Activated CD4-positive, alpha-beta T cell treated with anti-CD3 and anti-CD28 coated beads for 36 hours (primary cell): ENCODE measurements at regions not wholly inside any gene's neighbourhood (a gene's known extent, or its start where the extent isn't known, plus 50 kb on each side); places are given as distances from the start of the nearest gene placed in this dataset.

Experiments used
- ATAC-seq: fragments of 200-7000 bp; cut with Tn5 transposase; one replicate; pipeline ENCODE4 v1.10.0; 2021; ENCODE audit warnings: mild to moderate bottlenecking, moderate library complexity
- CTCF ChIA-PET: fragments of 350-600 bp; sonication (Branson Sonifier 250); formaldehyde crosslinking; loops from one replicate; lab custom pipeline; 2021; ENCODE audit warnings: antibody characterized with exemption; lab: Charles Lee
- POLR2A ChIA-PET: fragments of 350-600 bp; sonication (Branson Sonifier 250); formaldehyde crosslinking; loops from one replicate; lab custom pipeline; 2021; ENCODE audit warnings: antibody characterized with exemption, inconsistent platforms; lab: Charles Lee
- DNase-seq: peaks from one replicate; pipeline ENCODE4 v3.0.0-alpha.2; 2020
- H3K27ac Mint-ChIP-seq: one replicate; pipeline ENCODE4 v1.8.0; 2021; ENCODE audit warnings: mixed read lengths
- H3K27me3 Mint-ChIP-seq: one replicate; pipeline ENCODE4 v1.8.0; 2021; ENCODE audit warnings: mixed read lengths
- H3K36me3 Mint-ChIP-seq: one replicate; pipeline ENCODE4 v1.8.0; 2021; ENCODE audit warnings: low read depth, mixed read lengths
- H3K4me1 Mint-ChIP-seq: one replicate; pipeline ENCODE4 v1.8.0; 2021; ENCODE audit warnings: mixed read lengths
- H3K4me3 Mint-ChIP-seq: one replicate; pipeline ENCODE4 v1.8.0; 2021; ENCODE audit warnings: mild to moderate bottlenecking, moderate library complexity, mixed read lengths
- H3K9me3 Mint-ChIP-seq: one replicate; pipeline ENCODE4 v1.8.0; 2021; ENCODE audit warnings: low read depth, mixed read lengths
- intact Hi-C, 2 experiments: fragments of 100-400 bp; cut with DNase I in 1 of 2; cut with micrococcal nuclease in 1 of 2; formaldehyde crosslinking; loops; one replicate each; pipeline versions ENCODE4 v1.14.2 to v1.15.1; 2022 to 2024; cut with DNase I, micrococcal nuclease

DNA sequence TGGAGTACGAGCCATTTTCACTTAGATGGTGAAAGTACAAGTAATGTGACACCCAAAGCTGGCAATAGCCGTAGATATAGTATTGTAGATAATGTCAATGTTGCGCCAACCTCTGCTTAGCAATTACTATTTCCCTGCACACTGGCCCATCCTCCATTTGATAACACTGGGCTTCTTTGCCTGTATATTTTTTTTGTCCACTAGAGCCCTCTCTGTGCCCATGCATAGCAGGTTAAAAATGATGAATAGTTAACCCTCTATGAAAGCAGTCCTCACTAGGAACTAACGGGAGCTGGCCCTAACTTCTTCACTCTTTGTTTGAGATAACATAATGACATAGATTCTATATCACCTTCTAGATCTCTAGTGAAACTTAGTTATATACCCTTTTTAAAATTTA, 416.8 kb downstream of the TUSC1 start:
- Mint-ChIP-seq H3K36me3 (no peaks in the 10 kb centered on the region), H3K27ac (no peak overlapping the region), H3K9me3 (peaks cover 21% of the 10 kb centered on the region), H3K27me3 (no peaks in the 10 kb centered on the region), H3K4me1 (no peaks in the 10 kb centered on the region), H3K4me3 (no peak overlapping the region)
- CTCF ChIA-PET: no interaction called here
- ATAC-seq (no peak), DNase-seq (no peak)
- POLR2A ChIA-PET: no interaction called here
- intact Hi-C loops: no loop called here

DNA sequence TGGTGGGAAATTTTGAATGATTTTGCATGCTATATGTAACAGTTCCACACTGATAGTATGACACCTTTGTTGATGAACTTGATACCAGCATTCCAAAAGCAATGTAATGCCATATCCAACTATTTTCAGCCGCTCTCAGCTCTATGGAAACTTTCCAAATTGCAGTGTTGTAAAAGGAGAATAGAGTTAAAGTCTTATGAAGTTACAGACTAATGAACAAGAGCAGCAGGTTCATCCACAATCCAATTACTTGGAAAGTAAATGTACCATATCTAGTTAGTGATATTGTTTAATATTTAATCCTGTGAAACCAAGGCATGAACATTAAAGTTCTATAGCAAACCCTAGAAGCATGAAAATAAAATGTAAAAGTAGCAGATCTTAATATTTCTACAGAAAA, 418.2 kb downstream of the TUSC1 start:
- ChIA-PET CTCF (no interaction called here), POLR2A (no interaction called here)
- no peak for DNase-seq
- Mint-ChIP-seq H3K4me3 (no peak overlapping the region), H3K36me3 (no peaks in the 10 kb centered on the region), H3K27me3 (no peaks in the 10 kb centered on the region), H3K27ac (no peak overlapping the region), H3K9me3 (peaks cover 23% of the 10 kb centered on the region), H3K4me1 (no peaks in the 10 kb centered on the region)
- ATAC-seq: no peak
- intact Hi-C loops: no loop called here

- intact Hi-C loops: no loop called here
- Mint-ChIP-seq H3K36me3 (no peaks in the 10 kb centered on the region), H3K27me3 (no peaks in the 10 kb centered on the region), H3K4me1 (no peaks in the 10 kb centered on the region), H3K27ac (no peak overlapping the region), H3K9me3 (peaks cover 11% of the 10 kb centered on the region), H3K4me3 (no peak overlapping the region)
- no peak for ATAC-seq
- POLR2A ChIA-PET: no interaction called here
- DNase-seq: no peak
- CTCF ChIA-PET: interaction anchor here (0.5 kb wide), 1 partner anchor 9 kb away, joined by 3 read pairs; no protein-coding TSS in a partner anchor
Measured at GRCh38 chr9:25255216-25255615, 423.0 kb downstream of the TUSC1 start.

GRCh38 chr9:25254051-25254450, 424.2 kb downstream of the TUSC1 start:
- H3K9me3 Mint-ChIP-seq: peaks cover 17% of the 10 kb centered on the region
- DNase-seq (no peak), ATAC-seq (no peak)
- intact Hi-C loops: no loop called here
- H3K36me3 Mint-ChIP-seq: no peaks in the 10 kb centered on the region
- no peaks in the 10 kb centered on the region for H3K4me1 Mint-ChIP-seq
- no peak overlapping the region for H3K4me3 Mint-ChIP-seq
- H3K27me3 Mint-ChIP-seq: no peaks in the 10 kb centered on the region
- CTCF ChIA-PET: interaction anchor here (0.6 kb wide), 1 partner anchor 473 kb away, joined by 3 read pairs; no protein-coding TSS in a partner anchor
- H3K27ac Mint-ChIP-seq: no peak overlapping the region
- POLR2A ChIA-PET: no interaction called here

GRCh38 chr9:25241421-25241820, 436.8 kb downstream of the TUSC1 start:
- H3K27ac Mint-ChIP-seq: no peak overlapping the region
- ATAC-seq (no peak), DNase-seq (no peak)
- ChIA-PET POLR2A (no interaction called here), CTCF (no interaction called here)
- peaks cover 11% of the 10 kb centered on the region for H3K9me3 Mint-ChIP-seq
- H3K4me1 Mint-ChIP-seq: no peaks in the 10 kb centered on the region
- no peaks in the 10 kb centered on the region for H3K36me3 Mint-ChIP-seq
- H3K4me3 Mint-ChIP-seq: no peak overlapping the region
- no peaks in the 10 kb centered on the region for H3K27me3 Mint-ChIP-seq
- intact Hi-C loops: no loop called here

- CTCF ChIA-PET: no interaction called here
- H3K4me3 Mint-ChIP-seq: no peak overlapping the region
- no peaks in the 10 kb centered on the region for H3K27me3 Mint-ChIP-seq
- ATAC-seq: no peak
- H3K27ac Mint-ChIP-seq: no peak overlapping the region
- no peaks in the 10 kb centered on the region for H3K36me3 Mint-ChIP-seq
- intact Hi-C loops: no loop called here
- H3K9me3 Mint-ChIP-seq: peaks cover 18% of the 10 kb centered on the region
- DNase-seq: no peak
- H3K4me1 Mint-ChIP-seq: no peaks in the 10 kb centered on the region
- POLR2A ChIA-PET: no interaction called here
Measured at GRCh38 chr9:25226901-25227686, 451.1 kb downstream of the TUSC1 start.

DNA sequence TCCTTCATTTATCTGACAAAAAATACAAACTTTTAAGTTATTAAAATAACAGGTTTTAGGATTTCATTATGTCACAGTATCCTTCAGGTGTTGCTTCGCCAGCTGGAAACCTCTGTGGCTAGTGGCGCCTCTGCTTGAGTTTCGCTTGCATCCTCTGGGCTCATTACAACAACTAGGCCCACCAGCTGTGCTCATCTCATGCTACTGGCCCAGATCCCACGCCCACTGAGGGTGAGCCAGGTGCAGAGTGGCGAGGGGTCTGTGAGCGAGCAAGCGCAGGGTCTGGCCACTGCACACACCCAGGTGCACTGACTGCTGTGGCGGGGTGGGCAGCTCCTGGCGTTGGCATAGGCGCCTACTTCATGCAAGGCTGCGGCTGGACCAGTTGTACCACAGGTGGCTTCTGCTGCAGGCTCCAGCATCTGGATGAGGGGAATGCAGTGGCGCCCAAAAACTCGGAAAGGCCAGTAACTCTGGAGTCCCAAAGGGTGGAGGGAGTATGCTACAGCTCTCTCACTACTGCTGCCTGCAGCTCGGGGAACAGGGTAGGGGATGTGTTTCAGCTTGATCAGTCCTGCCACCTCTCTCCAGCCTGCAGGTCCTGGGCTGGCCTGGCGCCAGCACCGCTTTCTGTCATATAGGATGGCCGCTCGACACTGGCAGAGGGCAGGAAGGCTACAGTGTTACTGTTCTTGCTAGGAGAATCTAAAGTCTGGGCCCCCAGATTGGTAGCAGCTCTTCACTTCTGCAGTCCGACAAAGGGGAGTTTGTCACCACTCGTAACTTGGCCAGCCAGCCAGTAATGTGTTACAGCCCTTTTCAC, 452.1 kb downstream of the TUSC1 start:
- H3K27me3 Mint-ChIP-seq: no peaks in the 10 kb centered on the region

GRCh38 chr9:25224996-25225395, 453.2 kb downstream of the TUSC1 start:
- ChIA-PET CTCF (no interaction called here), POLR2A (no interaction called here)
- no peak overlapping the region for H3K4me3 Mint-ChIP-seq
- intact Hi-C loops: no loop called here
- H3K27me3 Mint-ChIP-seq: no peaks in the 10 kb centered on the region
- H3K27ac Mint-ChIP-seq: no peak overlapping the region
- no peaks in the 10 kb centered on the region for H3K36me3 Mint-ChIP-seq
- DNase-seq: no peak
- no peaks in the 10 kb centered on the region for H3K4me1 Mint-ChIP-seq
- peaks cover 13% of the 10 kb centered on the region for H3K9me3 Mint-ChIP-seq
- no peak for ATAC-seq

More for the DNA sequence above, 452.1 kb downstream of the TUSC1 start:
- H3K9me3 Mint-ChIP-seq: peaks cover 19% of the 10 kb centered on the region
- H3K4me3 Mint-ChIP-seq: no peak overlapping the region
- ChIA-PET POLR2A (no interaction called here), CTCF (no interaction called here)
- intact Hi-C loops: no loop called here
- H3K27ac Mint-ChIP-seq: no peak overlapping the region
- ATAC-seq (no peak), DNase-seq (no peak)
- no peaks in the 10 kb centered on the region for H3K4me1 Mint-ChIP-seq
- H3K36me3 Mint-ChIP-seq: no peaks in the 10 kb centered on the region

DNA sequence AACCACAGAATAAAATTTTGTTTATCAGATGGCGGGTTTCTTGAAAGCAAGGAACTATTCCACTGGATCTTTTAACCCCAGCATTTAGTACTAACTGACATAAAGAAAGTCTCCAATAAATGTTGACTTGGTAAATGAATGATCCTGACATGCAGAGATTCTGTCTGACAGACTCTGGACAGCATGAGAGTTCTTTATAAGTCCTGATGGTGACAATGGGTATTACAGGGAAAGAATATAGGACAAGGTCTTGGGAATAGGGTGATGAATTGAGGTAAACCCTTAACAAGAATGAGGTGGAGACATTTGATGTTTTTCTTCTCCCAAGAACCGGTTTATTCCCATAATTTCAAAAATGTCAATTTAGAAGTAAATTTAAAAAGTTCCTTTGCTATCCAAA, 453.9 kb downstream of the TUSC1 start:
- POLR2A ChIA-PET: no interaction called here
- Mint-ChIP-seq H3K9me3 (peaks cover 13% of the 10 kb centered on the region), H3K36me3 (no peaks in the 10 kb centered on the region), H3K4me1 (no peaks in the 10 kb centered on the region), H3K27ac (no peak overlapping the region), H3K4me3 (no peak overlapping the region), H3K27me3 (no peaks in the 10 kb centered on the region)
- intact Hi-C loops: no loop called here
- CTCF ChIA-PET: no interaction called here
- no peak for ATAC-seq
- DNase-seq: no peak

GRCh38 chr9:25212361-25212760, 465.9 kb downstream of the TUSC1 start:
- ATAC-seq: no peak
- H3K9me3 Mint-ChIP-seq: peaks cover 22% of the 10 kb centered on the region
- H3K27me3 Mint-ChIP-seq: no peaks in the 10 kb centered on the region

DNA sequence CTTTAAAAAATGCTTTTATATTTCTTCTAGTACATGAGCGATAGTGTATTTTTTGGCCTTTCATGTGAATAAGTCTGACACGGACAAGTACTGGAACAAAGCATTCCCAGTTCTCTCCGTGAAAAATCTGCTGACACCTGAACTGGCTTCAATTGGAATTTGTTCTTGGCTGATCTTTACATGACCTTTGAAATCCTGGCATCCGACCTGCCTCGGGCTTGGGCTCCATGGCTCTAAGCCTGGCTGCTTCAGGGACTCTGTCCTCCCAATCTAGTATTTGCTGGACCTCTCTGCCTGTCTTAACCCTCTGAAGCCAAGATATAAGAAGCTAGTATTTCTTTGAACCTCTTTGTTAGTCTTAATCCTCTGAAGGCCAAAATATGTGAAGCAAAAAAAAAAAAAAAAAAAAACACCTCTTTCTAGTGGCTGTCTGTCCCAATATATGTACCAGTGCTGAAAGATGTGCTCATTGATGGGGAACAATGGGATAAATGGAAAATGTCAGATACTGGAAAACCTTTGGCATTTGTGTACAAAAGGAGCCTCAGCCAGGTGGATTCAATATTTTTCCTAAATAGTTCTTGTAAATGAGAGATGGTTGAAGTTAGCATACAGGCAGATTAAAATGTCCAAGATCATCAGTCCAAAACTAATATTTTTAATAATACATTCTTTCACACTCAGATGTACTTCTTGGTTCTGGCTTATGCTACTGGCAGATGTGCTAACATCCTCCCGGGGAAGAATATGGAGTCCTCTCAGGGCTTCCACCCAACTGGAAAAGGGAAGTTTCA, 470.6 kb downstream of the TUSC1 start:
- ChIA-PET CTCF (no interaction called here), POLR2A (no interaction called here)
- no peaks in the 10 kb centered on the region for H3K27me3 Mint-ChIP-seq
- peaks cover 29% of the 10 kb centered on the region for H3K9me3 Mint-ChIP-seq
- DNase-seq (no peak), ATAC-seq (no peak)
- H3K4me1 Mint-ChIP-seq: no peaks in the 10 kb centered on the region
- intact Hi-C loops: no loop called here
- H3K4me3 Mint-ChIP-seq: no peak overlapping the region
- no peaks in the 10 kb centered on the region for H3K36me3 Mint-ChIP-seq
- H3K27ac Mint-ChIP-seq: no peak overlapping the region

More at GRCh38 chr9:25212361-25212760, 465.9 kb downstream of the TUSC1 start:
- intact Hi-C loops: no loop called here
- no peak overlapping the region for H3K27ac Mint-ChIP-seq
- H3K36me3 Mint-ChIP-seq: no peaks in the 10 kb centered on the region
- H3K4me3 Mint-ChIP-seq: no peak overlapping the region
- H3K4me1 Mint-ChIP-seq: no peaks in the 10 kb centered on the region
- DNase-seq: no peak
- ChIA-PET POLR2A (no interaction called here), CTCF (no interaction called here)
